CD4-positive, alpha-beta T cell (primary cell): ENCODE measurements at regions not wholly inside any gene's neighbourhood (a gene's known extent, or its start where the extent isn't known, plus 50 kb on each side); places are given as distances from the start of the nearest gene placed in this dataset.

Experiments used
- ATAC-seq: fragments of 200-7000 bp; cut with Tn5 transposase; one replicate; pipeline ENCODE4 v1.10.0; 2022; ENCODE audit warnings: mild to moderate bottlenecking; ENCODE audit not compliant: poor library complexity
- CTCF ChIA-PET: fragments of 350-600 bp; sonication (Branson Sonifier 250); formaldehyde crosslinking; loops from one replicate; lab custom pipeline; 2021; ENCODE audit warnings: antibody characterized with exemption, inconsistent platforms; lab: Charles Lee
- POLR2A ChIA-PET: fragments of 350-600 bp; sonication (Branson Sonifier 250); formaldehyde crosslinking; loops from one replicate; lab custom pipeline; 2021; ENCODE audit warnings: antibody characterized with exemption, inconsistent platforms; lab: Charles Lee
- DNase-seq, 14 experiments: peaks; one replicate each; pipeline ENCODE4 v3.0.0-alpha.2; 2013 to 2020; ENCODE audit warnings: mixed read lengths in 2 of 14
- H3K27ac ChIP-seq, 2 donors: one replicate each; pipeline versions ENCODE4 v1.5.1 to v1.7.0; 2013; ENCODE audit warnings: low read length in 2 of 2, low read depth in 1 of 2, mild to moderate bottlenecking in 1 of 2
- H3K27me3 ChIP-seq, 2 experiments: 1 replicate in 1 of 2; 2 replicates in 1 of 2; pipeline versions ENCODE4 v1.6.1 to v1.7.0; 2013; ENCODE audit warnings: low read length in 2 of 2, control low read depth in 1 of 2, mild to moderate bottlenecking in 1 of 2, moderate library complexity in 1 of 2; ENCODE audit not compliant: insufficient read depth in 2 of 2, control insufficient read depth in 1 of 2
- H3K36me3 ChIP-seq: one replicate; pipeline ENCODE4 v1.6.1; 2013; ENCODE audit warnings: low read length, control low read depth; ENCODE audit not compliant: insufficient read depth
- H3K4me1 ChIP-seq: one replicate; pipeline ENCODE4 v1.6.1; 2013; ENCODE audit warnings: low read length, control low read depth; ENCODE audit not compliant: insufficient read depth
- H3K4me3 ChIP-seq: one replicate; pipeline ENCODE4 v1.5.1; 2013; ENCODE audit warnings: mild to moderate bottlenecking, low read length, moderate library complexity
- H3K9me3 ChIP-seq, 2 experiments: 1 replicate in 1 of 2; 2 replicates in 1 of 2; pipeline versions ENCODE4 v1.6.1 to v1.7.0; 2013; ENCODE audit warnings: low read length in 2 of 2, mild to moderate bottlenecking in 2 of 2, control low read depth in 1 of 2, moderate library complexity in 1 of 2; ENCODE audit not compliant: control insufficient read depth in 1 of 2, insufficient read depth in 1 of 2
- H3K27ac Mint-ChIP-seq: one replicate; pipeline ENCODE4 v1.8.0; 2020; ENCODE audit warnings: mixed read lengths
- H3K27me3 Mint-ChIP-seq: one replicate; pipeline ENCODE4 v1.8.0; 2021; ENCODE audit warnings: mixed read lengths
- H3K36me3 Mint-ChIP-seq: one replicate; pipeline ENCODE4 v1.8.0; 2021; ENCODE audit warnings: low read depth, mixed read lengths
- H3K4me1 Mint-ChIP-seq: one replicate; pipeline ENCODE4 v1.8.0; 2021; ENCODE audit warnings: low read depth, mixed read lengths
- H3K4me3 Mint-ChIP-seq: one replicate; pipeline ENCODE4 v1.8.0; 2020; ENCODE audit warnings: mild to moderate bottlenecking, mixed read lengths
- H3K9me3 Mint-ChIP-seq: one replicate; pipeline ENCODE4 v1.8.0; 2020; ENCODE audit warnings: mixed read lengths
- intact Hi-C, 2 experiments: fragments of 100-400 bp; cut with DNase I in 1 of 2; cut with micrococcal nuclease in 1 of 2; formaldehyde crosslinking; loops; one replicate each; pipeline versions ENCODE4 v1.15.1 to v1.9.0; 2023 to 2025; cut with DNase I, micrococcal nuclease
- TF ChIP-seq, protein P1 (sequence below): fragments of 200-600 bp; IDR thresholded peaks from one replicate; pipeline ENCODE4 v1.8.0; 2022; ENCODE audit warnings: antibody characterized with exemption, mild to moderate bottlenecking

DNA sequence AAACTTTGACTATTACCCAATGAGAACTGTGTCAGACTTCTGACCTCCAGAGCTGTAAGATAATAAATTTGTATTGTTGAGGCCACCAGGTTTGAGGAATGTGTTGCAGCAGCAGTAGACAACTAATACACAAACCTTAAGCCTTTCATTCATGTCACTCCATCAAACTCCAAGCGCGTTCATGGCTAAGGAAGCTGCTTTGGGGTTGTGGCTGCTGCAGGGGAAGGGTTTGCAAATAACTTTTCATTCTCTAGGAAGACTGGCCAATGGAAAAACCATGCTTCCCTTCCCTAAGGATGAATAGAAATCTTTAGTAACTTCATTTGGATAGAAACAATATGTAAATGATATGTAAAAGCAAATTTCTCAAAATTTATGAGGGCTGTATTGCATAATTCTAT is 170.4 kb downstream of the RHOU start:
- no peaks in the 10 kb centered on the region for H3K4me1 Mint-ChIP-seq
- DNase-seq = no peak
- CTCF ChIA-PET = no interaction called here

DNA sequence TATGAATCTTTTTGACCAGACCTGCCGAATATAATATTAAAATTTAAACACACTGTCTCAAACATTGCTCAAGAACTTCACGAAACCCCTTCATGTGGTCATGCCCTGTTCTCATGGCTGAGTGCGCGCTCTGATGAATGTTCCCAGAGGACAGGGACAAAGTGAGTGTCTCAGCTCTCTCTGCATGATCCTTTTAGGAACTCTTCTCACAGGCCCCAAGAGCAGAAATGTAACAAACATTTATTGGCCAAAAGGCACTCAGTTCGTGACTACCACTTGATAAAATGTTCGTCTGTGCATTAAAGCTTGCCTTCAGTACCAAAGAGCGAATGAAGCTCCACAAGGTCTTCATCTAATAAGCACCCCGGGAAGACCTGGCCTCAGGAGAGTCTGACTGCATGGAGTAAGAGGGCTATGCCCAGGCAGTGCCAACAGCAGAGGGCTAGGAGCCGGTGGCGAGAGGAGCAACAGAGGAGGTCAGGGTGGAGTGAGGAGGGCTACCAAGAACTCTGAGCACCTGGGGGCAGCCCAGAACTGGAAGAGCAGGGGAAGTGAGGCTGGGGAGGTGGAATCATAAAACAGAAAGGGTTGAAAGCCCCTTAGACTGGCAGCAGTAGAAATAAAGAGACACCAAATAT is 171.1 kb downstream of the RHOU start:
- Histone ChIP-seq H3K4me1 (no peaks in the 10 kb centered on the region), H3K4me3 (no peak overlapping the region), H3K9me3 (peaks cover 0 to 3% of the 10 kb centered on the region in 2 experiments), H3K36me3 (no peaks in the 10 kb centered on the region), H3K27ac (no peak overlapping the region), H3K27me3 (no peaks in the 10 kb centered on the region)
- Mint-ChIP-seq H3K27me3 (no peaks in the 10 kb centered on the region), H3K36me3 (no peaks in the 10 kb centered on the region), H3K27ac (no peak overlapping the region), H3K4me1 (no peaks in the 10 kb centered on the region), H3K9me3 (no peaks in the 10 kb centered on the region), H3K4me3 (no peak overlapping the region)
- POLR2A ChIA-PET = no interaction called here
- ATAC-seq (no peak), DNase-seq (no peak)
- TF ChIP-seq, protein P1, sequence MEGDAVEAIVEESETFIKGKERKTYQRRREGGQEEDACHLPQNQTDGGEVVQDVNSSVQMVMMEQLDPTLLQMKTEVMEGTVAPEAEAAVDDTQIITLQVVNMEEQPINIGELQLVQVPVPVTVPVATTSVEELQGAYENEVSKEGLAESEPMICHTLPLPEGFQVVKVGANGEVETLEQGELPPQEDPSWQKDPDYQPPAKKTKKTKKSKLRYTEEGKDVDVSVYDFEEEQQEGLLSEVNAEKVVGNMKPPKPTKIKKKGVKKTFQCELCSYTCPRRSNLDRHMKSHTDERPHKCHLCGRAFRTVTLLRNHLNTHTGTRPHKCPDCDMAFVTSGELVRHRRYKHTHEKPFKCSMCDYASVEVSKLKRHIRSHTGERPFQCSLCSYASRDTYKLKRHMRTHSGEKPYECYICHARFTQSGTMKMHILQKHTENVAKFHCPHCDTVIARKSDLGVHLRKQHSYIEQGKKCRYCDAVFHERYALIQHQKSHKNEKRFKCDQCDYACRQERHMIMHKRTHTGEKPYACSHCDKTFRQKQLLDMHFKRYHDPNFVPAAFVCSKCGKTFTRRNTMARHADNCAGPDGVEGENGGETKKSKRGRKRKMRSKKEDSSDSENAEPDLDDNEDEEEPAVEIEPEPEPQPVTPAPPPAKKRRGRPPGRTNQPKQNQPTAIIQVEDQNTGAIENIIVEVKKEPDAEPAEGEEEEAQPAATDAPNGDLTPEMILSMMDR = no peak
- intact Hi-C loops = loop anchor here in 1 of 2 experiments (10.0 kb wide), 1 partner anchor 132 kb away; no protein-coding TSS in a partner anchor
- CTCF ChIA-PET = no interaction called here

More for the DNA sequence above, 170.4 kb downstream of the RHOU start:
- H3K4me1 ChIP-seq = no peaks in the 10 kb centered on the region
- no peak overlapping the region for H3K27ac Mint-ChIP-seq
- H3K4me3 ChIP-seq = no peak overlapping the region
- intact Hi-C loops = loop anchor here in 1 of 2 experiments (10.0 kb wide), 1 partner anchor 131 kb away; no protein-coding TSS in a partner anchor
- H3K36me3 Mint-ChIP-seq = no peaks in the 10 kb centered on the region
- TF ChIP-seq, protein P1 = no peak
- no peak overlapping the region for H3K4me3 Mint-ChIP-seq
- H3K9me3 ChIP-seq = peaks cover 0 to 3% of the 10 kb centered on the region in 2 experiments
- H3K27me3 Mint-ChIP-seq = no peaks in the 10 kb centered on the region
- no peak for ATAC-seq
- no peaks in the 10 kb centered on the region for H3K27me3 ChIP-seq
- POLR2A ChIA-PET = no interaction called here
- no peaks in the 10 kb centered on the region for H3K9me3 Mint-ChIP-seq
- H3K36me3 ChIP-seq = no peaks in the 10 kb centered on the region
- no peak overlapping the region for H3K27ac ChIP-seq

DNA sequence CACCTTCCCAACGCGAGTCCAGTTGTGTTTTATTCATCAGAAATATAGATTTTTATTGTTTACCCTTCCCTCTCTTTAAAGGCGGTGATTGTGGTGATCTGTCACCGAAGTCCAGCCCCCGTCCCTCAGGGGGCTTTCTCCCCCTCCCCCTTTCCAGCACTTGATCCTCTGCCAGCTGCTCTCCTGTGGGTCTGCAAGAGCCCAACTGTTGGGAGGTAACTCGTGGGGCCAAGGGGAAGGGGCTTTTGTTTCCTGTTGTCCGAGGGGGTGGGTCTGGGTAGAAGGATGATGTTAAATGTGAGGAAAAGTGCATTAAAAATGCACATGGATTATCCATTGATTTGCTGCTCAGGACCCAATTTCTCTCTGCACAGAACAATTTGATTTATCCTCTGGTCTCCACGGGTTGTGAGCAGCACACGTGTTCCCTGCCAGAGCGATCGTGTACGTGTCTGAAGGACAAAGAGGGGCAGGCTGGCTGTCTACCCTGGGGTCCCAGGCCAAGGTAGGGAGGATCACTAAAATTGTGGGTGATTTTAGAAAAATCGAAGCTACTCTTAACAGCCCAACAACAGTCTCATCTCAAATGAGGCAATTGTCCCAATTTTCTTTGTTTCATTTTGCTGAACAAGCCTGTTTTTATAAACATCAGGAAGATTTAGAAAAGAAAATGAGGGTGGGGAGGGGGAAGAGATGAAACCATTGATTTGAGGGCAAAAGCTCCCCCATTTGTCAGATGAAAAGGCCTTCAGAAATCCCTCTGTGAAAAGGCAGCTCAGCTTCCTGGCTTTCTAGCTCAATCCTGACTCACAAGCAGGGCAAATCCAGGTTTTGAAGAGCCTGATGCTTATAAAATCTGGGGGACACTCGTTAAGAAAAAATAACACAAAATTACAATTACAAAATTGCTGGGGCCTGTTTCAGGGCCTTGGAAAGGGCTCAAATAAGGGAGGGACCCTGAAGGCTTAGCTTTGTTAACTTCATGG is 176.2 kb downstream of the RHOU start:
- Histone ChIP-seq H3K4me1 (no peaks in the 10 kb centered on the region), H3K4me3 (no peak overlapping the region), H3K9me3 (peaks cover 0 to 3% of the 10 kb centered on the region in 2 experiments), H3K27me3 (no peaks in the 10 kb centered on the region), H3K36me3 (no peaks in the 10 kb centered on the region), H3K27ac (no peak overlapping the region)
- no peak for DNase-seq
- TF ChIP-seq, protein P1 = no peak
- Mint-ChIP-seq H3K4me1 (no peaks in the 10 kb centered on the region), H3K9me3 (no peaks in the 10 kb centered on the region), H3K27ac (no peak overlapping the region), H3K27me3 (no peaks in the 10 kb centered on the region), H3K36me3 (no peaks in the 10 kb centered on the region), H3K4me3 (no peak overlapping the region)
- ChIA-PET CTCF (no interaction called here), POLR2A (no interaction called here)
- no peak for ATAC-seq
- intact Hi-C loops = no loop called here
